Keratinocyte (primary cell): ENCODE measurements at regions not wholly inside any gene's neighbourhood (a gene's known extent, or its start where the extent isn't known, plus 50 kb on each side); places are given as distances from the start of the nearest gene placed in this dataset.

Experiments used
- DNase-seq: peaks from one replicate; pipeline ENCODE4 v3.0.0-alpha.2; 2011; ENCODE audit warnings: low read depth, missing footprints, low spot score
- FAIRE-seq: peaks from 2 replicates; lab custom pipeline; 2011; peaks lifted over from hg19 to GRCh38; lab: Jason Lieb, UNC
- H2AFZ ChIP-seq: 2 replicates; pipeline ENCODE4 v1.6.0; 2012; ENCODE audit warnings: low read length, control low read depth, inconsistent platforms; ENCODE audit not compliant: control insufficient read depth
- H3K27ac ChIP-seq: 2 replicates; pipeline ENCODE4 v1.5.1; 2011; ENCODE audit warnings: low read length; ENCODE audit not compliant: control insufficient read depth, insufficient read depth
- H3K27me3 ChIP-seq: 3 replicates; pipeline ENCODE4 v1.6.0; 2011; ENCODE audit warnings: low read length; ENCODE audit not compliant: control insufficient read depth, insufficient read depth; ENCODE audit errors: extremely low read depth
- H3K36me3 ChIP-seq, 2 experiments: 2 replicates in 1 of 2; 3 replicates in 1 of 2; pipeline ENCODE4 v1.5.1; 2011; ENCODE audit warnings: low read length in 2 of 2, mild to moderate bottlenecking in 1 of 2; ENCODE audit not compliant: control insufficient read depth in 2 of 2, insufficient read depth in 2 of 2; ENCODE audit errors: extremely low read depth in 1 of 2
- H3K4me1 ChIP-seq: 3 replicates; pipeline ENCODE4 v1.5.1; 2011; ENCODE audit warnings: low read length; ENCODE audit not compliant: control insufficient read depth, insufficient read depth; ENCODE audit errors: extremely low read depth
- H3K4me2 ChIP-seq: 3 replicates; pipeline ENCODE4 v1.6.0; 2011; ENCODE audit warnings: low read depth, low read length; ENCODE audit not compliant: control insufficient read depth, insufficient read depth; ENCODE audit errors: extremely low read depth
- H3K4me3 ChIP-seq, 3 experiments: fragments of 200-600 bp in 1 of 3; sonication (generic) in 1 of 3; 2 replicates in 2 of 3; 3 replicates in 1 of 3; pipeline ENCODE4 v1.5.1; 2011 to 2016; ENCODE audit warnings: low read length in 3 of 3, mild to moderate bottlenecking in 3 of 3, control low read depth in 2 of 3, inconsistent platforms in 1 of 3, low read depth in 1 of 3, mixed read lengths in 1 of 3, mixed run types in 1 of 3, moderate library complexity in 1 of 3; ENCODE audit not compliant: control insufficient read depth in 2 of 3, insufficient read depth in 2 of 3; ENCODE audit errors: extremely low read depth in 1 of 3
- H3K79me2 ChIP-seq: 2 replicates; pipeline ENCODE4 v1.6.0; 2012; ENCODE audit warnings: low read length; ENCODE audit not compliant: control insufficient read depth, insufficient read depth
- H3K9ac ChIP-seq: 3 replicates; pipeline ENCODE4 v1.6.0; 2011; ENCODE audit warnings: low read length; ENCODE audit not compliant: control insufficient read depth, insufficient read depth; ENCODE audit errors: extremely low read depth
- H3K9me1 ChIP-seq: 3 replicates; pipeline ENCODE4 v1.6.0; 2011; ENCODE audit warnings: low read length; ENCODE audit not compliant: control insufficient read depth, insufficient read depth; ENCODE audit errors: extremely low read depth
- H3K9me3 ChIP-seq: 2 replicates; pipeline ENCODE4 v1.5.1; 2012; ENCODE audit warnings: low read depth, low read length; ENCODE audit not compliant: control insufficient read depth
- H4K20me1 ChIP-seq: 3 replicates; pipeline ENCODE4 v1.6.0; 2011; ENCODE audit warnings: low read length; ENCODE audit not compliant: control insufficient read depth, insufficient read depth; ENCODE audit errors: extremely low read depth
- EZH2 ChIP-seq: IDR thresholded peaks from one replicate; pipeline ENCODE4 v1.6.1; 2012; ENCODE audit warnings: inconsistent platforms, mild to moderate bottlenecking, low read length, moderate library complexity
- dilution Hi-C: fragments of 300-500 bp; cut with MboI; formaldehyde crosslinking; loops from one replicate; pipeline ENCODE4 v1.7.0; 2020; ENCODE audit warnings: low sequenced_read_pairs; ENCODE audit not compliant: extremely low pct_ligation_motif_present
- TF ChIP-seq, protein P1 (sequence below), 3 experiments: IDR thresholded peaks in 1 of 3; conservative IDR thresholded peaks in 1 of 3; optimal IDR thresholded peaks in 1 of 3; 2 replicates in 2 of 3; 3 replicates in 1 of 3; pipeline versions ENCODE3 to v1.5.1; 2011; ENCODE audit warnings: low read length in 3 of 3, mild to moderate bottlenecking in 3 of 3, moderate library complexity in 2 of 3, control low read depth in 1 of 3, inconsistent platforms in 1 of 3; ENCODE audit not compliant: insufficient read depth in 2 of 3; ENCODE audit errors: extremely low read depth in 1 of 3

DNA sequence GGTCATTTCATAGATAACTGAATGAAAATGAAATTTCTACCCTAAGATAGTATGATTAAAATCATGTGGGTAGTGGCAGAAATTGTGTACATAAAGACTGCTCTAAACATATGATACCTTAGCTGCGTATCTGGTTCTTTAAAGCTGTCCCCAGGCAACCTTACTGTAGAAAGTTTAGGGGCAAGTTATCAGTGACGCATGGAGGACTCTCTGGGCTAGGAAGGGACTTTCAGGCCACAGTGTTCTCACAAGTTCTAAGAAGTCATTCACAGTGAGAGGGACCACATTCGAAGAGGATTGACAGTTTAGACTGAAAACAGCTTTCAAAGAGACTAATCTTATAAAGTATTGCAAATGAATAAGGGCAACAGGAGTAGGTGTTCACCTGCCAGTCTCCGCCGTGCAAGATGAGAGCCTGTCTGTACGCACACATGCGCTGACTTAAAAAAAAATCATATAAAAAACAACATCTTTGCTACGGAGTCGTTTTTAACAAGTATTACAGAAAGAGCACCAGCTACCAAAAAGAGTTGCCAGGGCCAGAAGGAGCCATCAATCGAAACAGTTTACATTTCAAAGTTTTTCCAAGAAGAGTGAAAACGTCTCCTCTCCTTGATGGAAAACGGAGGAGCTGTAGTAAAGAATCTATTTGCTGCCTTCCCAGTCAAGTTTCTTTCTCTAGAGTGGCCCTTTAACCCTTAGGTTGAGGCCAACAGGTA, 146.3 kb downstream of the CETN3 start:
- Histone ChIP-seq H3K27ac (no peak overlapping the region), H2AFZ (no peak overlapping the region)
- dilution Hi-C loops: no loop called here

DNA sequence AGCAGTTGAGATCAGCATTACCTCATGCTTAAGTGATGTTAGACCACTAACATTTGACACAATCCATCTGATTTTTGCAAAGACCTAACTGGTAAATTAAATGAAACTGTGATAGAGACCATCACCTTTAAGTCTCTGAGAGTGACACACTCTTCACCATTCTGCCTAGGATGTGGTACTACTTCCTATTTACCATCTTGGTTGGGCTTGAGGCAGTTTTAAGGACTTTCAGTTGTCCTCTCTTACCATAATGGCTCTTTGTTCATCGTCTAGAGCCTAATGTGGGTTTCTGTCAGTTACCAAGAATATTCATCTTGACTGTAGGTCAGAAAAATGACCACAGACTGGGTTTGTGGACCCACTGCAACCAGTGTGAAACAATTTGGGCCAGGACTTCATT, 158.1 kb downstream of the CETN3 start:
- Histone ChIP-seq H4K20me1 (no peaks in the 10 kb centered on the region), H2AFZ (no peak overlapping the region), H3K9me1 (no peaks in the 10 kb centered on the region), H3K9ac (no peak overlapping the region), H3K4me3 (no peak overlapping the region), H3K4me2 (no peak overlapping the region), H3K79me2 (no peaks in the 10 kb centered on the region), H3K36me3 (no peaks in the 10 kb centered on the region), H3K27me3 (no peaks in the 10 kb centered on the region), H3K9me3 (no peaks in the 10 kb centered on the region), H3K27ac (no peak overlapping the region), H3K4me1 (no peaks in the 10 kb centered on the region)
- DNase-seq: no peak
- dilution Hi-C loops: no loop called here
- TF ChIP-seq EZH2: no peak
- TF ChIP-seq, protein P1, sequence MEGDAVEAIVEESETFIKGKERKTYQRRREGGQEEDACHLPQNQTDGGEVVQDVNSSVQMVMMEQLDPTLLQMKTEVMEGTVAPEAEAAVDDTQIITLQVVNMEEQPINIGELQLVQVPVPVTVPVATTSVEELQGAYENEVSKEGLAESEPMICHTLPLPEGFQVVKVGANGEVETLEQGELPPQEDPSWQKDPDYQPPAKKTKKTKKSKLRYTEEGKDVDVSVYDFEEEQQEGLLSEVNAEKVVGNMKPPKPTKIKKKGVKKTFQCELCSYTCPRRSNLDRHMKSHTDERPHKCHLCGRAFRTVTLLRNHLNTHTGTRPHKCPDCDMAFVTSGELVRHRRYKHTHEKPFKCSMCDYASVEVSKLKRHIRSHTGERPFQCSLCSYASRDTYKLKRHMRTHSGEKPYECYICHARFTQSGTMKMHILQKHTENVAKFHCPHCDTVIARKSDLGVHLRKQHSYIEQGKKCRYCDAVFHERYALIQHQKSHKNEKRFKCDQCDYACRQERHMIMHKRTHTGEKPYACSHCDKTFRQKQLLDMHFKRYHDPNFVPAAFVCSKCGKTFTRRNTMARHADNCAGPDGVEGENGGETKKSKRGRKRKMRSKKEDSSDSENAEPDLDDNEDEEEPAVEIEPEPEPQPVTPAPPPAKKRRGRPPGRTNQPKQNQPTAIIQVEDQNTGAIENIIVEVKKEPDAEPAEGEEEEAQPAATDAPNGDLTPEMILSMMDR (optimal IDR thresholded peaks at IDR 0.05 in 1 of 3, IDR thresholded peaks at IDR 0.05 in 1 of 3, conservative IDR thresholded peaks at IDR 0.05 in 1 of 3; ENCODE audit: extremely low read depth in 1 of 3, insufficient read depth in 2 of 3, low read length in 3 of 3): no peak
- no peak for FAIRE-seq

More for the DNA sequence above, 146.3 kb downstream of the CETN3 start:
- FAIRE-seq (no peak), DNase-seq (no peak)
- Histone ChIP-seq H3K4me3 (no peak overlapping the region), H3K4me2 (no peak overlapping the region), H4K20me1 (no peaks in the 10 kb centered on the region), H3K9me1 (no peaks in the 10 kb centered on the region), H3K79me2 (no peaks in the 10 kb centered on the region), H3K36me3 (no peaks in the 10 kb centered on the region), H3K9me3 (no peaks in the 10 kb centered on the region), H3K4me1 (no peaks in the 10 kb centered on the region), H3K27me3 (peaks cover 4% of the 10 kb centered on the region), H3K9ac (no peak overlapping the region)
- no peak for TF ChIP-seq EZH2
- TF ChIP-seq, protein P1 (optimal IDR thresholded peaks at IDR 0.05 in 1 of 3, IDR thresholded peaks at IDR 0.05 in 1 of 3, conservative IDR thresholded peaks at IDR 0.05 in 1 of 3; ENCODE audit: extremely low read depth in 1 of 3, insufficient read depth in 2 of 3, low read length in 3 of 3): no peak
